Body of pancreas (tissue), 4 donors: ENCODE measurements at regions not wholly inside any gene's neighbourhood (a gene's known extent, or its start where the extent isn't known, plus 50 kb on each side); places are given as distances from the start of the nearest gene placed in this dataset.

ENCODE experiments used
- CTCF ChIP-seq, 7 experiments: fragments of 450-650 bp in 4 of 7; fragments of 200-600 bp in 3 of 7; sonication (generic) in 3 of 7; IDR thresholded peaks; one replicate each; pipeline ENCODE4 v1.5.1; 2016 to 2019; ENCODE audit warnings: antibody characterized with exemption in 7 of 7
- POLR2A ChIP-seq, 3 donors: fragments of 450-650 bp; IDR thresholded peaks; one replicate each; pipeline ENCODE4 v1.6.1; 2016; ENCODE audit warnings: antibody characterized with exemption in 3 of 3, mild to moderate bottlenecking in 2 of 3

- TF ChIP-seq CTCF (IDR thresholded peaks at IDR 0.05) = no peak
- no peak for TF ChIP-seq POLR2A (IDR thresholded peaks at IDR 0.05)
Measured at GRCh38 chr6:49300911-49301310, 162.1 kb downstream of the MMUT start.
